Dermis microvascular lymphatic vessel endothelial cell (primary cell): ENCODE measurements at regions not wholly inside any gene's neighbourhood (a gene's known extent, or its start where the extent isn't known, plus 50 kb on each side); places are given as distances from the start of the nearest gene placed in this dataset.

Experiments
- DNase-seq, 2 donors: peaks; one replicate each; pipeline versions ENCODE4 v3.0.0 to v3.0.0-alpha.2; 2010; ENCODE audit warnings: low read depth in 2 of 2

DNA sequence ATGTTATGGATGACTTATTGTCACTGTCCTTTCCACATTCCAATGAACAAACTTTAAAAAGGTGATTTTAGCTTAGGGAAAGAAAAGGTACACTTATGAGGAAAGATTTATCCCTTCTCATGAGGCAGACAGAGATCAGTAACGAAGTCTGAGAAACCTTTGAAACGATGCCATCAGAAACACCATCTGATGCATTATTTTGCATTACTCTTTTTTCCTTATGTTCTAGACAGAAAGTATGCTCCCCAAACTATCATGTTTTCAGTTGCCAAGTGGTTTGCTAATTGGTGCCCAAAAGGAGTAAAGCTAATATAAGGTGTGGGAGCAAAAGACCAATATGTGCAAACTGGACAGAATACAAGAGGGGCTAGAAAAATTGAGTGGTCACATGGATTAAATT is 397.7 kb upstream of the RIOK2 start:
- no peak for DNase-seq

GRCh38 chr5:97591781-97592180 is 408.7 kb upstream of the RIOK2 start:
- no peak for DNase-seq

DNA sequence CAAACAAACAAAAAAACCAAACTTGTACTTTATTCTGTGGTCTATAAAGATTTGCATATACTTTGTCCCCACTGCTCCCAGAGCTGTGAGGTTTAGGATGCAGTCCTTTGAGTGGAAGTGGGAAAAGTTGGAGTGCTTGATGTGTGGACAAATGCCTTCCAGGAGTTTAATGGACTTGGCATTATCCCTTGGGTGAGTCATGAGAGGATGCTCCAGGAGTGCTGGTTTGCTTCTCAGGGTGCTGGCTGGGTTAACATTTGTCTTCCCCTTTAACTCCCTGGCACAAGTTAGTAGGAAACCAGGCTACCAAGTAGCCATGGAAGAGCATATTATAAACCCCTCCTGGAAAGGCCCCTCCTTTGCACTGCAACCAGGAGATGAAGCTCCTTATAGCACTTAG is 417.4 kb upstream of the RIOK2 start:
- DNase-seq = no peak

- DNase-seq = peak in 1 of 2 donors; percentile 23
Observed at GRCh38 chr5:97601651-97602050, 418.6 kb upstream of the RIOK2 start.

GRCh38 chr5:97606531-97606930 is 423.5 kb upstream of the RIOK2 start:
- no peak for DNase-seq

GRCh38 chr5:97608501-97608900 is 425.5 kb upstream of the RIOK2 start:
- DNase-seq = no peak

DNA sequence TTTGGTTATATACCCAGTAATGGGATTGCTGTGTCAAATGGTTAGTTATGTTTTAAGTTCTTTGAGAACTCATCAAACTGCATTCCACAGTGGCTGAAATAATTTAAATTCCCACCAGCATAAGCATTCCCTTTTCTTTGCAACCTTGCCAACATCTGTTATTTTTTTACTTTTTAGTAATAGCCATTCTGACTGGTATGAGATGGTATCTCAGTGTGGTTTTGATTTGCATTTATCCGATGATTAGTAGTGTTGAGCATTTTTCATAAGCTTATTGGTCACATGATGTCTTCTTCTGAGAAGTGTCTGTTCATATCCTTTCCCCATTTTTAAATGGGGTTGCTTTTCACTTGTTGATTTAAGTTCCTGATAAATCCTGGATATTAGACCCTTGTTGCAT is 435.7 kb upstream of the RIOK2 start:
- DNase-seq = no peak

DNA sequence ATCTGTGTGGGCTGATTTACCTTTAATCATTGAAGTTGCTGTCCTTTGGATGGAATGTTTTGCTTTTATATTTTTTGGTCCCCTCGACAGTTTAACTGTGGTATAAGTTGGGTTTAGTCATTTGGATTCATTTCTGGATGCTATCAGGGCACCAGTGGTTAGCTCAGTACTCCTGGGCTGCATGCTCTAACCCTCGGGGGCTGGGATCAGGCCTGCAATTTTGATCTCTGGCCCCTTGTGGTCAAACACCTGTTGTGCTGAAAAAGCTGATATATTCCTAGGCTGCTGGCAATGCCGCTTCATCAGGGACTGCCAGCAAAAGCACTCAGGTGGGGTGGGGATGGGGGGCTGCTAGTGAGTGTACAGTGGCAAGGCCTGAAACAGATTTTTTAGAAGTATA is 440.4 kb upstream of the RIOK2 start:
- DNase-seq = no peak

DNA sequence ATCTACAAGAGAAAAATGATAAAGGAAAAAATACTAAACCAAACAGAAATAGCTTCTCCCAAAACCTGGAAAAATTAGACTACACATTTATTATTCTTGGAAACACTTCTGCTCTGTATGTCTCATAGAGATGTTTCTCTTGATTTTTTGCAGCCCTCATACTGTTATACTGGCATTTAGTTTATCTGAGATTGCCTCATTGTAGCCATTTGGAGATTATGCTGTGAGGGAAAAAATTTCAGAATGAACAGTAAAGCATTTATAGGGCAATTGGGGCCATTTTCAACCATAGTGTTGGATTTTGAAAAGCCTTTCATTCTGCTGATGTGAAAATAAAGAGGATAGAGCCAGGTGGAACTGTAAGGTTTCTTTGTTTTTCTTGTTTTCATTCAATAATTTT is 441.8 kb upstream of the RIOK2 start:
- DNase-seq = no peak

DNA sequence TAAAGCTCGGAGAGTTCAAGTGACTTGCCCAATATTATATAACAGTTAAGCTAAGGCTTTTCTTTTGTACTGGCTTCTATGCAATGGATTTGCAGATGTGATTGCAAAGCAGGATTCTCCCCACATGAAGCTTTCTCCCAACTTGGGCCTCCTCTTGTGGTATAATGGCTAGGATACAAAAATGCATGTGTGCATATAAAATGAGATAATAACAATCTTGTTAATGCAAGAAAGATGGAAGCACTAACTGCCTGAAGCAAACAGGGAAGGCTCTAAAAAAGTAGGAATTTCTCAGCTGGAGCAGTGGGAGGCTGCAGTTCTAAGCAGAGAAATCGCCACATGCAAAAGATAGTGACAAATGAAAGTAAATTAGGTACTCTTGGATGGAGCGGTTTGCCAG is 444.2 kb upstream of the RIOK2 start:
- no peak for DNase-seq

DNA sequence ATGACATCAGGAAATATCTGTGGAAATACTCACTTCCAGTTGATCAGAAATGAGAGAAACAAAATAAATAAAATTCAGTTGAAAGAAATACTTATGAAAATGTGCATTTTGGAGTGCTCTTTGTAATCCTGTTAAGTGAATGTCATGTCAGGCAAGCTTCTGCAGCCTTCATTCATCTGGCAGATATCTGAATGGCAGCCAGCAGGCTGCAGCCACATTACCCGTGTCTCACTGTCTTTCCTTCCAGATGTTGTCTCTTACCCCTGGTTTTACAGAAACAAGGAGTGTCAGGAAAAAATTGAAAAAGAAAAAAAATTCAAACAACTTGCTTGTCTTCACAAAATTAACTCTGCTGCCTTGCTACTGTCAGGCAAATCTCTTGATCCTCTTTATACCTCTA is 445.0 kb upstream of the RIOK2 start:
- DNase-seq = no peak

DNA sequence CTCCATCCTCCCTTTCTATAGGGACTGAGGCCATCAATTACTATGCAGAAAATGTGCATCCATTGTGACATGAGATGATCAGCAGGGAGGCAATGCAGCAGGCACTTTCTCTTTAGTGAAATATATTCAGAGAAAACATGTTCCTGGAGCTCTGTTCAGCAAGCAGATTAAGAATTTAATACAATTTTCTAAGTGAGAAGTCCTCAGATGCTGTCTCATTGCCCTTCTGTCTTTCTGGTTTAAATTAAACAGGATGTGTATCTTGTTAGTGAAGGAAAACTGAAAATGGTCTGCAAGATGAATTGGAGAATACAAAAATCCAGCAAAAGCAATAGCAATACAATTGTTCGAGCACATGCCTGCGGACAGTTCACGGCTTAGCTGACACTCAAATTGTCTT is 445.8 kb upstream of the RIOK2 start:
- DNase-seq = no peak

DNA sequence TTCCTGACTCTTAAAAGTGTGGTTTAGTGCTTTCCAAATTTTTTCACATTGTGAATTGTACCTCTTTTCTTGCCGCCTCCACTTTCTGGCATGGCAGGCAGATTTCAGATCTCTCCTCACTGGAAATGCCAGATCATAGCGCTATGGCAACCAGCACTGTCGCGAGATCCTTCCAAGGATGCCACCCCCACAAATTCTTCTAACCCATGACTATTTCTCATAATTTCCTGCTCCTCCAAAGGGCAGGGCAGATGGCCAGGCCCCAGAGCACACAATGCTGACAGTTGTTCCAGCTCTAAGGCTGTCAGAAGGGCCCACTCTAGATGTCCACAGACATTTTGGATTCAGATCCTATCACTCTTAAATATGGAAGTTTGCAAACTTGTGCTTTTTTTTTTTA is 446.2 kb upstream of the RIOK2 start:
- peak in 1 of 2 donors; percentile 11 for DNase-seq

- DNase-seq = no peak
Observed at GRCh38 chr5:97635553-97635952, 452.5 kb upstream of the RIOK2 start.

- no peak for DNase-seq
Observed at GRCh38 chr5:97636766-97637165, 453.7 kb upstream of the RIOK2 start.

- DNase-seq = no peak
Observed at GRCh38 chr5:97641081-97641480, 458.0 kb upstream of the RIOK2 start.

GRCh38 chr5:97644206-97644605 is 461.2 kb upstream of the RIOK2 start:
- DNase-seq = no peak

GRCh38 chr5:97644896-97645295 is 461.8 kb upstream of the RIOK2 start:
- no peak for DNase-seq

DNA sequence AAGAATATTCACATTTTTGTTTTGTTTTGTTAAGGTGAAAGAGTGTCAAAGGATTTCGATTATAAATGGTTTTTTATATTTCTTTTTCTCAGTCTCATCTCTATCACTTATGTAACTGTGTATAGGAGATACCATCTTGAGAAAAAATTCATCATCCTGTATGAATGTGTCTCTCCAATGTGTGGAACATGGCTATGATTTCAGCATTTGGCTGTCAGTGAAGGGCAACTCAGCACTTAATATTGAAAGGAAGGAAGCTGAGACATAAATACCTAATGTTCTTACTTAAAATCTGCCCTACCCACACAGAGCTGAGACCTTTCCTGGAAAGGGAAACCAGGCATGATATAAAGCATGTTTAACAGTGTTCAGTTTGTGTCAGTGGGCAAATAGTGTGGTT is 474.2 kb upstream of the RIOK2 start:
- DNase-seq = peak in 1 of 2 donors; percentile 48

GRCh38 chr5:97658116-97658900 is 475.3 kb upstream of the RIOK2 start:
- DNase-seq = peak in 1 of 2 donors; percentile 53

DNA sequence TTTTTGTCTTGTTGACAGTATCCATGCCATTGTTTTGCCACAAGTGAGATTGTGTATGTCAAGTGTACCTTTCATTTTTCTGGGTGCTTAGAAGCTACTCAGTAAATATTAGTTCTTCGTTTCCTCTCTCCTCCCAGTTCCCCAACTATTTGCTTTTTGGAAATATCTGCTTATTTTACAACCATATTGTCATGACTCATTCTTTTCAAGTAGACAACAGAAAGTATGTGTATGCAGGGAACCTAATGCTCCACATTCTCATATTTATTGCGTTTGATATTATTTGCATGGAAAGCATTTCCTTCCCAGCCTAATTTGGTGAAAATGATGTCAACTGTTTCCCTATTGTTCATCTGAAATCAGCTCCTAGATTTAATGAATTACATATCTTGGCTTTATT is 483.7 kb upstream of the RIOK2 start:
- DNase-seq = no peak

DNA sequence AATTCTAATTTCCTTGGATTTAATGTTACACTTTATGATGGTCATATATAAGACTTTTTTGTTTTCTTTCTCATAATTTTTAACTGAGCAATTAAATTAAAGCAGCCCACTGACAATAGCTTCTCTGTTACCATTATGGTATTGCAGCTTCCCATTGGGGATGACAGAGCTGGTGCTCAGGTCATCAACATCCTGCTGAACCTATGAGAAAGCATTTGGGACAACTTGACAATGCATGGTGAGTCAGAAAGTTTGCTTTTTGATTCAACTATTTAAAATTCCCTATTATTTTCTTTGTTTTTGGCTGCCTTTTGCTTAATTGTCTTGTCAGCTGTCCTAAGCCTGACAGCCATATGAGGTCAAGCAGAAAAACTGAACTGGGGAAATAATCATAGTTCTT is 487.4 kb upstream of the RIOK2 start:
- DNase-seq = peak in 1 of 2 donors; percentile 19

DNA sequence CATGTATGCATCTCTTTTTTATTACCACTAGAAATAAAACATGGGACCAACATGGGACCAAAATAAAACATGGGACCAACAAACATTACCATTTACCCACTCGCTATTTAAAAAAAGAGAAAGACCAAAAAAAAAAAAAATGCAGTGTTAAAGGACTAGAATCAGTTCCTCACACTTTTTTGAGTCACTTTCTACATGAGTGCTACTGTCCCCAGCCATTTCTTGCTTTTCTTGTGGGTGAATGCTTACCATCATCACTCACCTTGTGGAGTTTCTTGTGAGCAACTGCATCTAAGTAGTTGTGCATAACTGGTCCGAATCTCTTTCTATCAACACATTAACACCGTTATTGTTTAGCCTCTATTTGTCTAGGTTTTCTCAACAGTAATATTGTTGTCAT is 493.6 kb upstream of the RIOK2 start:
- no peak for DNase-seq

DNA sequence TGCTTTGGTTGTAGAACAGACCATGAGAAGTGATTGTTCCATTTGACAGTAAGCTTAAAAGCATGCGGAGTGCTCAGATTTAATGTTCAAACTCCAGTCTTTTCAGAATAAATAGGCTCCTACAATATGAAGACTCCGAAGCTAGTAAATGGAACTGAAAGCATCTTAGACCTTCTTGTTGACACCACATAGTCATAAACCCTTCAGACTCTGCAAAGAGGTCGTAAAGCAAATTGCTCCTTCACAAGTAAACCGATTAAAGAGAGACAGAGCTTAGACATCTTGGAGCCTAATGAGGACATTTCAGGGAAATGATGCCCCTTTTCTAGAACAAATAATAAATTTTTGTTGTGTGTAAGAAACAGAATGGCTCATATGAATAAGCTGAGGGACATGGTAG is 511.0 kb upstream of the RIOK2 start:
- no peak for DNase-seq
